GM21619 (cell line): ENCODE measurements at regions not wholly inside any gene's neighbourhood (a gene's known extent, or its start where the extent isn't known, plus 50 kb on each side); places are given as distances from the start of the nearest gene placed in this dataset.

Source experiments
- ATAC-seq: cut with Tn5 transposase; IDR thresholded peaks from one replicate; pipeline ENCODE4 v1.9.1; 2021; ENCODE audit not compliant: unreplicated experiment

DNA sequence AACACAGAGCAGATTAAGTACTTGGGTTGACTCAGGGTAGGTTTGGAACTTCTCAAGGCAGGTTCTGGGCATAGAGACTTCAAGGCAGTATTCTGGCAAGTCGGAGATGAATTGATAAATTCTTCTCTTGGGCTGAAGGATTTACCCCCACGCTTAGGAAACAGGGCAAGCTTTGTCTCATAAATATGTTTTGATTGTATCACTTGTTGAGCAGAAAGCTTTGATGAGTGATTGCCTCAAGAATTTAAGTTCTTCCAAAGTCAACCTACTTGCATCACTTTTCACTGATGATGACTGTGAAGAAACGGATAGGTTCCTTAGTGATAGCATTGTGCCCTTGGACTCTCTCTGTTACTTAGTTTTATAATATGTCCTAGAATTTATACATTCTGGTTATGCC is 258.6 kb upstream of the DACH1 start:
- no peak for ATAC-seq

DNA sequence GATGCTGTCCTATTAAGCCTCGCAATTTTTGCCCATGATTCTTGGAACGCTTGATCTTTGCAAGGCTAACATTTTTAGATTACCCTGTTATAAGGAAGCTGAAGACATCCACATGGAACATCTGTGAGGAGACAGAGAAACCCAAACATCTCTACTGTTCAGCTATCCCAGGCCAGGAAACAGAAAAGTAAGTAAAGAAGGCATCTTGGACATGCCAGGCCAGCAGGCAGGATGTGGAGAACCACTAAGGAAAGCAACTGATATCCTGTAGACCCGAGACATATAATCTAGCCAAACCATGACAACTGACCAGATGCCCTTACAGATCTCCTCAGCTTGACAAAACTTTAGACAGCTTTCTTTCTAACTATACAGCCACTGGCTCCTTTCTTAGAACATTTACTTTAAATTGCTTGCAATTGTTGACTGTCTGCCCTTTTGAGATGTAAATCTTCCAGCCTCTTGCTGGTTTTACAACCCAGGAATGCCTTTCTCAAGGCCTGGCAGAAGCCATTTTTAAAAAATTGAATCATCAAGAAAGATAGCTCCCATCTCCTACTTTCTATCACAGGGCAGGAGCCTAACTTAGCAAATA is 255.8 kb upstream of the DACH1 start:
- ATAC-seq = no peak

DNA sequence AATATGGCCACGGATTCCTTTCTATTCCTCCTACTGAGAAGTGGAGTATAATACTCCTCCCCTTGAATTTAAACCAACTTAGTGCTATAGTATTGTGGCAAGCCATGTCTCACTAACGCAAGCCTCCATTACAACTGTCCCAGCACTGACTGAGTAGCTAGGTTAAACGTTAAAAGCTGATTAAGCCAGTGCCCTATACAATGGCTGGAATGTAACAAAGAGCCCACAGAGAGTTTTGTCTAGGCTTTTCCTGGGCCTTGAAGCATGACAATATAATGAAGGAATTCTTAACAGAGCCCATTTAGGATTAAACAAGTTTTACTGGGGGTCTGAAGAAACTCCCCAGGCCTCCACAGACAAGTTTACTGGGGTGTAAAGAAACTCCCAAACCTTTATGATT is 254.5 kb upstream of the DACH1 start:
- ATAC-seq = no peak

DNA sequence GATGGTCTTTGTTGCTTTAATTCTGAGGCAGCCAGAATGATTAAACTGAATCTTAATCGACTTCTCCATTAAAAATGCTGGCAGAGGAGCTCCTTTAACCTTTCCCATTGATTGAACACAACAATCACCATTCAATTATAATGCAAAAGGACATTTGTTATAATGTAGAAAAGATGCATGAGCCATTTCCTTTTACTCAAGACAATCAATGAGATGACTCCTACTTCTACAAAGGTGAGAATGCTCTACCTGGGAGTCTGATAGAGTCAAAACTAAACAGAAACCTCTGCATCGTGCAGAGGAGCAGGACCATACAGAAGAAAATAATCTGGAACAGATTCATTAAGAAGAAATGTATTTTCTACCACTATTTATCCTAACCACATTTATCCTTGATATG is 253.6 kb upstream of the DACH1 start:
- no peak for ATAC-seq

DNA sequence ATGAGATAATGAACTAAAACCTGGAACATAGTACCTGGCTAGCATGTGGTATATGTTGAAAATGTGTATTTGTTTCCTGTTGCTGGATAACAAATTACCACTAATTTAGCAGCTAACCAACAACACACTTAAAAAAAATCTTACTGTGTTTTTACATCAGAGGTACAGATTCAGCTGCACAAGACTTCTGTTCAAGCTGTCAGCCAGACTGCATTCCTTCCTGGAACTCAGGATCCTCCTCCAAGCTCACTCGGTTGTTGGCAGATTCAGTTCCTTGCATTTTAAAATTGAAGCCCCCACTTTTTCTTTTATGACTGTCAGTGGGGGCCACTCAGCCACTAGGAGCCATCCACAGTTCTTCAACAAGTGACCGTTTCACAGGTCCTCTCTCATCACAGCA is 246.9 kb upstream of the DACH1 start:
- ATAC-seq = no peak

DNA sequence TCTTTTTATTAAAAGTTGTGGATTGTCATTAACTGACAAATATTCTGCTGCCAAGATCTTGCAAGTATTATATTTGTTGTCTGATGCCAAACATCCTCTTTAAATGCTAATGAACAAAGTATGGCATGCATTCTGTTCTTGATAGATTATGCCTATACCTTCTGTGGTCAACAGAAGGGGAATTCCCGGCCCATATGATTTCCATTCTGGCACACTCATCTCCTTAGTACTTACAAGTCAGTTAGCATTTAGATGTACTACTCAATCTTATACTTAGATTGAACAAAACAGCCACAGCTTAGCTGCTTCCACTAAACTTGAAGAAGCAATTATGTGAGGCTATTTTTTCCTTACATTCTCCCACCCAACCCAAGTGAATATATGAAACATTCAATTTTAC is 246.1 kb upstream of the DACH1 start:
- no peak for ATAC-seq

DNA sequence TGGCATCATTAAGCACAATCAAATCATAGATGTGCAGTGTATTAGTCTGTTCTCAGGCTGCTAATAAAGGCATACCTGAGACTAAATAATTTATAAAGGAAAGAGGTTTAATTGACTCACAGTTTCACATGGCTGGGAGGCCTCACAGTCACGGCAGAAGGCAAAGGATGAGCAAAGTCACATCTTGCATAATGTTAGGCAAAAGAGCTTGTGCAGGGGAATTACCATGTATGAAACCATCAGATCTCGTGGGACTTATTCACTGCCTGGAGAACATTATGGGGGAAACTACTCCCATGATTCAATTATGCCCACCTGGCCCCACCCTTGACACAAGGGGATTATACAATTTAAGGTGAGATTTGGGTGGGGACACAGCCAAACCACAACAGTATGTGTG is 245.2 kb upstream of the DACH1 start:
- no peak for ATAC-seq

DNA sequence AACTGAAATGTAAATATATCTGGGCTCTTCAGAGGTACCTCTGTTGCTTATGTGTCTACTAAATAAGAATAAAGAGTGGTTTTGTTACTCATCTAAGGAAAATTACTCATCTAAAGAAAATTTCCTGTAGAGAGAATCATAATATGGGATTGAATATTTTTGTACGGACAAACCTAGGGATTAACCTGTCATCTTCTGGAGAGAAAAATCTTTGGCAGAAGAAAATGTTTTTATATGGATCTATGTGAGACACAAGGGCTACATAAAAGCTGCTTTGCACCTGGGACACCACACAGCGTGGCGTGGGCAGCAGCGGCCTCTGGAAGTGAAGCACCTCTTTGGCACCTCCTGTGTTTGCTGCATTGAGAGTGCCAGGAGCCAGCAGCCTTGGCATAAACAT is 242.9 kb upstream of the DACH1 start:
- ATAC-seq = no peak

DNA sequence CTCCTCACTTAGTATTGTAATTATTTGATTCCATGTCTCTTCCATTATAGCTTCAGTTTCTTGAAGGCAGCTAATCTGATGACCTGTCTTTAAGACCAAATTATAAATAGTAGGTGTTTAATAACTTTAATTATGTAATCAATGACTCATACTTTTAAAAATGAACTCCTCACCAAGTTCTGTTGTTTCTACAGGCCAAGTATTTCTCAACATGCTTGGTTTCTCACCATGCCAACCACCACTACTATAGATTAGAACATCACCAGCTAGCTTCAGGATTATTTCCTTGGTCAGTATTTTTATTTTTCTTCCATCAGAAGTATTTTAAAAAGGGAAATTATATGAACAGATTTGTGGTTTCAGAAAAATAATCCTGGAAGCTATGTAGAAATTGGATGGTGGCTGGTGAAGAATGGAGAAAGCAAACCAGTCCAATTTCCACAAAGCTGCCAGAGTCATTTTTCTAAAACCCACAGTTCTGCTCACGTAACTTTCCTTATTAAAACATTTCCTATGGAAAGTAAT is 237.7 kb upstream of the DACH1 start:
- ATAC-seq = no peak

DNA sequence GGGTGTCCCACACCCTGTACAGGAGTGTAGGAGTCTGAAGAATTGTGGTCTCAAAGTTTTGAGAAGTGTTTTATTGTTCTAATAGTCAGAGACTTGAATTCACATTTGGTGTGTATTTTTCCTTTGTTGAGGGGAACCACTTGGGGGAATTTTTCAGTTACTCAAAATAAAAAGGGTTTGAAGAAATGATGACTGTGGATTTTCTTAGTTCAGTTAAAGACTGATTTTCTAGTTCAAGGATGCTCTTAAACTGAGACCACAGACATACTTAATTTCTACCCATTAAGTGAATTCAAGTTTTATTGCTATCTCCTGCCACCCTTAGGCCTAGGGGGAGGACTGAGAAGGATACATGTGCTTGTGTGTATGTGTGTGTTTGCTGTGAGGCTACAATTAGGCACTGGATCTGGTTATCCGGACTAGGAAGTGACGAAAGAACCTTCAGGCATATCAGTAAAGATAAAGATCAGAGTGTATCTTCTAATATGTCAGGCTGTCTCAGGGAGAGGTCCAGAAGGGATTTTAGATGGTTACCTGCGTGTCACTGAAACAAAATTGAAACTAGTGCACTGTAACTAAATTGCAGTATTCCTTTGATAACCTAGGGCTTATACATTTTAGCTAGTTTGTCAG is 234.9 kb upstream of the DACH1 start:
- ATAC-seq = no peak

DNA sequence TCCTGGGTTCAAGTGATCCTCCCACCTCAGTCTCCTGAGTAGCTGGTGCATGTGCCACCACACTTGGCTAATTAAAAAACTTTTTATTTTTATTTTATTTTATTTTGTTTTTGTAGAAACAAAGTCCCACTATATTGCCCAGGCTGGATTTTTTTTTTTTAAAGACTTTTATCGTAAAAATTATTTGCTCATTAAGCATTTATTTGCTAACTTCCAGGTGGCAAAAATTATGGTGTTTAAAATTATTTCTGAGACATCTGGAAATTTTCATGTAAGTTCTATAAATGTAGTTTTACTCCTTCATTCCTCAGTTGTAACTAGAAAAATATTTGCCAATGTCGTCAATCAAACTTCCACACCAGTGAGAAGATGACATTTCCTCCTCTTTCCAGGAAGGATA is 233.3 kb upstream of the DACH1 start:
- no peak for ATAC-seq

DNA sequence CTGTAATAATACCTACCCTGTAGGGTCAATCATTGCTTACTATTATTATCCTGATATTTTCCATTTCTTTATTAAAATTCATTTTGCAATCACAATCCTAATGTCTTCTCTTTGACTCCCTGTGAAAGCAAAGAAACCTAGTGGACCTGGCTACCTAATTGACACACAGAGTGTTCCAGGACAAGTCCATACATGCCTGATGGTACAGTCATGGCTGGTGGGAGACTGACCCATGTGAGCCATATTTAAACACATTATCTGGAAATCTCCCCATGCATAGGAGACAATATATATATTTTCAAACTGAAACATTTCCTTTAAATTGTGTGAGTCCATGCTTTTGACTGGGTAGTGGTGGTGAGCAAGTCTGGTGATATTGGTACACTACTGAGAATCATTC is 230.6 kb upstream of the DACH1 start:
- no peak for ATAC-seq

DNA sequence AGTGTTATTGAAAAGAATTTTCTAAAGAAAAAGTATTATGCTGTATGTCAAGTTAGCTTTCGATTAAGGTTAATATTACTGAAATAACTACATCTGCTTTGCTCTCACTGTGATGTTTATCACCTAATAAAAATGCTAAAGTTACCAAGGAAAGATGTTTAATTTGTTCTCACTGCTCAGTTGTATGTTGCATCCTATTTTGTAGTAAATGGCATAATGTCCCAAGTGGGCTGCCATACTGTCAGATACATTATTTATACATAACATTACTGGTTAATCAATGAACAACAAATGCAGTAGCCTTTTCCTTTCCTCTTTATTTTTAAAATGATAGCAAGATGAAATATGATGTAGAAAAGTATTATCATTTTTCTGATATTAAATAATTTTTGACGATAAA is 226.3 kb upstream of the DACH1 start:
- ATAC-seq = no peak

DNA sequence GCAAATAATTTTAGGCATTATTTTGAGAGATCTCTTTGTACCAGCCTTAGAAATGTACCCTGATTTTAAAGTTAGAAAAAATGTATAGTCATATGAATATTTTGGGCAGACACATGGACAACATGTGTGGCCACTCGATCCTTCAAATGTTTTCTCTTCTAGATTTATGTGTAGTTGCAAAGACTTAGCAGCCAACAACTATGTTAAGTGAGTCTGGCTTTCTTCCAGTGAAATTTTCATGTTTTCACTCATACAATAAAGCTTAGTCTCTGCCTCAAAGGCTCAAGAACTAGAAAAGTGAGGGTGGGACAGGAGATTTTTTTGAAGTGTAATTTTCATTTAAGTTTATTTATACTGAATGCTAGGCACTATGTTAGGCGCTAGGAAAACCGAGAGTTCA is 207.7 kb upstream of the DACH1 start:
- no peak for ATAC-seq

DNA sequence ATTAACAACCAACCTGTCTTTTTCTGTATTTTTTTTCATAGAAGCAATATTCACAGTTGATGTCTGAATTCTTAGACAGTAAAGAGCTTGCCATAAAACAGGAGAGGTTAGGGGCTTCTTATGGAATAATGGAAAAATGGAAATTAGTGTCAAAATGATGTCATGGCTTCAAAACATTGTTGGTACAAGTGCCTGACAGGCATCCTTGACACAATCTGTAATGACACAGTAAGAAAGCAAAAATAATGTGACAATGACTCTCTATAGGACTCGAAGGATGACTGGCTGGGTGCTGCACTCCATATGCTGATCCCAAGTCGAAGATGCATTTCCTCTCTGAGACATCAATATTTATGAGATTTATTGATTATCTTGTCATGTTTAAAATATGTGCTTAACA is 205.3 kb upstream of the DACH1 start:
- no peak for ATAC-seq

DNA sequence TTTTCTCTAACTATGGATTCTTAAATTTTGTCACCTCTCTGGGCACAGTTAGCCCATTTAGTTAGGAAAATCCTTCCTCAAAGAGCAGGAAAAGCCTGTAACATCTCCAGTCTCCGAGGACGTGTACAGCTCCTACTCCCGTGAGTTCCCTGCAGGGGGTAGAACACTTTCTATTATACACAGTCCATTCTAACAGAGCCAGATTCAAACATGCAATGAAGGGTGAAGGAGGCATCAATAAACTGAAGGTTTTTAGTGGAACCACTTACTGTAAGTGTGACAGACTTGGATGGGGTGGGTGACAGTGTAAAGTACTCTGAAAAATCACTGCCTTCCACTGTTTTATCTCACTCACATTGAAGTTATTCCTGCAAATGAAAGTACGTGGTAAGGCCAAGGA is 204.7 kb upstream of the DACH1 start:
- no peak for ATAC-seq

DNA sequence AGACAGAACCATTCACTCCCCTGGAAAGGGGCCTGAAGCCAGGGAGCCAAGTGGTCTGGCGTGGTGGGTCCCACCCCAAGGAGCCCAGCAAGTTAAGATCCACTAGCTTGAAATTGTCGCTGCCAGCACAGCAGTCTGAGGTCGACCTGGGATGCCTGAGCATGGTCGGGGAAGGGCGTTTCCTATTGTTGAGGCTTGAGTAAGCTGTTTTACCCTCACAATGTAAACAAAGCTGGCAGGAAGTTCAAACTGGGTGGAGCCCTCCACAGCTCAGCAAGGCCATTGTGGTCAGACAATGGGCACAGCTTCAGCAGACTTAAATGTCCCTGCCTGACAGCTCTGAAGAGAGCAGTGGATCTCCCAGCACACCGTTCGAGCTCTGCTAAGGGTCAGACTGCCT is 195.6 kb upstream of the DACH1 start:
- no peak for ATAC-seq

DNA sequence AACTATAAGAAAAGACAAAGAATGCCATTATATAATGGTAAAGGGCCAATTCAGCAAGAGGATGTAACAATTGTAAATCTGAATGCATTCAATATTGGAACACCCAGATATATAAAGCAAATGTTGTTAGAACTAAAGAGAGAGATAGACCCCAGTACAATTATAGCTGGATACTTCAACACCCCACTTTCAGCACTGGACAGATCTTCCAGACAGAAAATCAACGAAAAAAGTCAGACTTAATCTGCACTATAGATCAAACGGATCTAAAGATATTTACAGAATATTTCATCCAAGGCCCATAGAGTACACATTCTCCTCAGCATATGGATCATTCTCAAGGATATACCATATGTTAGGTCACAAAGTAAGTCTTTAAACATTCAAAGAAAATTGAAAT is 194.6 kb upstream of the DACH1 start:
- no peak for ATAC-seq

DNA sequence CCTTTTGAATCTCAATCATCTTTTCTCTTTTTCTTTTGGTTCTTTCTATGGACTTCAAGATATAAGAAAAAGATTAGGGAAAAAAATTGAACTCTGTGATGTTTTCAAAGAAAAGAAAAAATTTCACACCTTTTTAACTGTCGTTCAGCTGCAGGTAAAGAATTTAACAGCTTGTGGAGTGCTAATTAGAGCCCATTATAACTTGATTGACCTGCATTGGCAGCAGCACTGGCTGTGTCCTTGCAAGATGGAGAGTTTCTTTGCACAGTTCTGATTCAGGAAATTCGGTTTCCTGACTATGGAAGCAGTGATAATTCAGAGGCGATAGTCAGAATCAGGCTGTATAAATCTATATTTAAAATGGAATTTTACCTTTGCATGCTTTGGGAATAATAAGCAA is 183.2 kb upstream of the DACH1 start:
- ATAC-seq = no peak

DNA sequence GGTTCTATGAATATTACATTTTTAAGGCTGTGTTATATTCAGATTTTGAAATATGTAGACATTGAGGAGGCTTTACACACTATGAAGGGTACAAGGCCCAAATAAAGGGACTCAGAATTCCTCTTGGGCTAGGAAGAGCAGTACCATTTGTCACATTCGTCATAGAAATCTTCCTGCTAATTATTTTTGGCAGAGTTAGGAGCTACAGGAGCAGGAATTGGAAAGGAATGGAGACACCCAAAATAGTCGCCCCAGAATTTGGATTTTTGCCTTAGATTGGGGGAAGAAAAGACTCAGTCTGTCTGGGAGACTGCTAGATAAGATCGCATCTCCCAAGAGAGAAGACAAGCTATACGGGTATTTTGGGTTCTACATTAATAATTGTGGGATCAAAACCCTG is 176.4 kb upstream of the DACH1 start:
- no peak for ATAC-seq

DNA sequence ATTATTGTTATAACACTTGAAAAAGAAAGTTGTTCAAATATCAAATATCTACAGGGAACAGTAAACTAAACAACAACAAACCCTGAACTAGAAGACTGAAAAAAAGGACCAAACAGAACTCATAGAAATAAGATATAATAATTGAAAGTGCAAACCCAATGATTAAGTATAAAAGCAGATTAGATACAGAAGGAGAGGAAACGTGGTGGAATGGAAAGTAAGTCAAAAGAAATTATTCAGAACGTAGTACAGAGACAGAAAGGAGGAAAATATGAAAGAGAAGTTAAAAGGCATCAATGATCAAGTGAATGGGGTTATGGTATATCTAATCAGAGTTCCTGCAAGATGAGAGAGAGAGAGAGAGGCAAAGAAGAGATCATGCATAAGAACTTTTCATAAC is 174.2 kb upstream of the DACH1 start:
- no peak for ATAC-seq

DNA sequence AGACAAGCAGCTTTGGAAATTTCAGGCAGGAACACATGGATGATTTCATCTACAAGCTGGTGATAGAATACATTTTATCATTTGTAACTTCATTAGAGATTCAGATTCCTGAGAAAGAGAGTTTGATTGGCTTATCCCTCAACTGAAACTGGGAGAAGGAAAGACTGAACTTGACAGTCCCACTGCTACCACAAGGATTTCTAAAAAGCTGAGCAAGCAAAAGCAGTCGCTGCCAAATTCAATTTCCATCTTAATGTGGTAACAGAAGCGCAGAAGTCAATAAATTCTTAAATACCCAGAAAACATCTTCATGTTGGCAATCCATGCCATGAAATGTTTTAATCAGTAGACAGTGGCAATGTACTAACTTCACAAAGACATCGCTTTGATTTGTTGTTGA is 172.1 kb upstream of the DACH1 start:
- ATAC-seq = no peak

DNA sequence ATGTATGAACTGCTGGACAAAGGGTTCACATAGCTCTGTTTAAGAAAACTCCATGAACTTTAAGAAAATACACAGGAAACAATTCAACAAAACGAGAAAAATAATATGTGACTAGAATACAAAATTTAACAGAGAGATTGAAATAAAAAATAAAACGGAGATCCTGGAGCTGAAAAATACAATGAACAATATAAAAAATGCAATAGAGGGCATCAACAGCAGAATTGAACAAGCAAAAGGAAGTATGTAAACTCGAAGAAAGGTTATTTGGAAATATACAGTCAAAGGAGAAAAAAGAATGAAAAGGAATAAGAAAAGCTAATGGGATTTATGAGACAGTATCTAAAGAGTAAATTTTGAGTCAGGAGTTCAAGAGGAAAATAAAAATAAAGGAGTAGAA is 163.0 kb upstream of the DACH1 start:
- no peak for ATAC-seq
